Smooth muscle cell (in vitro differentiated cells): ENCODE measurements at regions not wholly inside any gene's neighbourhood (a gene's known extent, or its start where the extent isn't known, plus 50 kb on each side); places are given as distances from the start of the nearest gene placed in this dataset.

Experiments
- DNase-seq: peaks from one replicate; lab custom pipeline; 2025; ENCODE audit not compliant: unreplicated experiment; lab: John Stamatoyannopoulos, UW
- H2AFZ ChIP-seq: fragments of 200-600 bp; sonication (generic); 2 replicates; pipeline ENCODE4 v1.6.0; 2016; ENCODE audit warnings: antibody characterized with exemption, low read depth, mild to moderate bottlenecking
- H3F3A ChIP-seq: fragments of 200-600 bp; sonication (generic); 2 replicates; pipeline ENCODE4 v1.6.0; 2017; ENCODE audit warnings: antibody characterized with exemption, low read depth
- H3K27ac ChIP-seq: fragments of 200-600 bp; sonication (generic); 2 replicates; pipeline ENCODE4 v1.5.1; 2016; ENCODE audit warnings: low read depth, mild to moderate bottlenecking
- H3K27me3 ChIP-seq: fragments of 200-600 bp; sonication (generic); 2 replicates; pipeline ENCODE4 v1.6.1; 2016; ENCODE audit warnings: low read depth, mild to moderate bottlenecking
- H3K36me3 ChIP-seq: fragments of 200-600 bp; sonication (generic); 2 replicates; pipeline ENCODE4 v1.5.1; 2016; ENCODE audit warnings: low read depth
- H3K4me1 ChIP-seq: fragments of 200-600 bp; sonication (generic); 2 replicates; pipeline ENCODE4 v1.5.1; 2016; ENCODE audit warnings: low read depth
- H3K4me2 ChIP-seq: fragments of 200-600 bp; sonication (generic); 2 replicates; pipeline ENCODE4 v1.6.0; 2016; ENCODE audit warnings: mild to moderate bottlenecking
- H3K4me3 ChIP-seq: fragments of 200-600 bp; sonication (generic); 2 replicates; pipeline ENCODE4 v1.5.1; 2016; ENCODE audit warnings: mild to moderate bottlenecking
- H3K79me2 ChIP-seq: fragments of 200-600 bp; sonication (generic); 2 replicates; pipeline ENCODE4 v1.6.0; 2016; ENCODE audit warnings: low read depth, mild to moderate bottlenecking
- H3K9ac ChIP-seq: fragments of 200-600 bp; sonication (generic); 2 replicates; pipeline ENCODE4 v1.6.0; 2016; ENCODE audit warnings: low read depth
- H3K9me3 ChIP-seq: fragments of 200-600 bp; sonication (generic); replicated peaks from 2 replicates; pipeline ENCODE4 v1.5.1; 2016; ENCODE audit warnings: low read depth
- H4K20me1 ChIP-seq: fragments of 200-600 bp; sonication (generic); 2 replicates; pipeline ENCODE4 v1.6.0; 2016; ENCODE audit warnings: low read depth
- WGBS: methylation state at CpG from one replicate; pipeline ENCODE4 v1.1.7; 2016; ENCODE audit warnings: low lambda C conversion rate; 5-methylcytosine and 5-hydroxymethylcytosine counted together
- TF ChIP-seq, protein P1 (sequence below): fragments of 200-600 bp; sonication (generic); IDR thresholded peaks from 2 replicates; pipeline ENCODE4 v1.5.1; 2017; ENCODE audit warnings: borderline replicate concordance, mild to moderate bottlenecking, antibody characterized with exemption; ENCODE audit not compliant: insufficient read depth, poor library complexity, severe bottlenecking

DNA sequence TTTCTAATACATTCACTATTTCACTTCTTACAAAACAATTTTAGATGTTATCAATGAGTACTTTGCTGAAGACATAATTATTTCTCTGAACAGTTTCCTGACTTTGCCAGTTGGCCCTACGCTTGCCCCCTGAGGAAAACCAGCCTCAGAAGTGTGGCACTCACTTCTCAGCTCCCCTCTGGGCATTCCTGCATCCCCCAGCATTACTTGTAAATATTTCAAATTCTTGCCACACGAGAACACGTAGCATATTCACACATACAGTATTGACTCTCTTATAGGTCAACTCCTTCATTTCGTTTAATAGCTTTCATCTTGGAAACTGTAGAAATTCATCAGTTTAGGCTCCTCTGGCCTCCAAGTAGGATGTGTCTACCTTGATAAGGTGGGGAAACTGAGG is 65.2 kb downstream of the OTX2 start:
- TF ChIP-seq, protein P1, sequence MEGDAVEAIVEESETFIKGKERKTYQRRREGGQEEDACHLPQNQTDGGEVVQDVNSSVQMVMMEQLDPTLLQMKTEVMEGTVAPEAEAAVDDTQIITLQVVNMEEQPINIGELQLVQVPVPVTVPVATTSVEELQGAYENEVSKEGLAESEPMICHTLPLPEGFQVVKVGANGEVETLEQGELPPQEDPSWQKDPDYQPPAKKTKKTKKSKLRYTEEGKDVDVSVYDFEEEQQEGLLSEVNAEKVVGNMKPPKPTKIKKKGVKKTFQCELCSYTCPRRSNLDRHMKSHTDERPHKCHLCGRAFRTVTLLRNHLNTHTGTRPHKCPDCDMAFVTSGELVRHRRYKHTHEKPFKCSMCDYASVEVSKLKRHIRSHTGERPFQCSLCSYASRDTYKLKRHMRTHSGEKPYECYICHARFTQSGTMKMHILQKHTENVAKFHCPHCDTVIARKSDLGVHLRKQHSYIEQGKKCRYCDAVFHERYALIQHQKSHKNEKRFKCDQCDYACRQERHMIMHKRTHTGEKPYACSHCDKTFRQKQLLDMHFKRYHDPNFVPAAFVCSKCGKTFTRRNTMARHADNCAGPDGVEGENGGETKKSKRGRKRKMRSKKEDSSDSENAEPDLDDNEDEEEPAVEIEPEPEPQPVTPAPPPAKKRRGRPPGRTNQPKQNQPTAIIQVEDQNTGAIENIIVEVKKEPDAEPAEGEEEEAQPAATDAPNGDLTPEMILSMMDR: no peak
- Histone ChIP-seq H3K79me2 (no peaks in the 10 kb centered on the region), H3K9ac (no peak overlapping the region), H3K27me3 (peaks cover 5% of the 10 kb centered on the region), H3K9me3 (no peaks in the 10 kb centered on the region), H3K4me2 (no peak overlapping the region), H3K4me3 (no peak overlapping the region), H4K20me1 (no peaks in the 10 kb centered on the region), H3K4me1 (no peaks in the 10 kb centered on the region), H3K27ac (no peak overlapping the region), H3F3A (no peaks in the 10 kb centered on the region), H3K36me3 (no peaks in the 10 kb centered on the region), H2AFZ (no peak overlapping the region)
- WGBS: 53% methylated on average over 4 of the region's 4 CpGs
- DNase-seq: no peak

DNA sequence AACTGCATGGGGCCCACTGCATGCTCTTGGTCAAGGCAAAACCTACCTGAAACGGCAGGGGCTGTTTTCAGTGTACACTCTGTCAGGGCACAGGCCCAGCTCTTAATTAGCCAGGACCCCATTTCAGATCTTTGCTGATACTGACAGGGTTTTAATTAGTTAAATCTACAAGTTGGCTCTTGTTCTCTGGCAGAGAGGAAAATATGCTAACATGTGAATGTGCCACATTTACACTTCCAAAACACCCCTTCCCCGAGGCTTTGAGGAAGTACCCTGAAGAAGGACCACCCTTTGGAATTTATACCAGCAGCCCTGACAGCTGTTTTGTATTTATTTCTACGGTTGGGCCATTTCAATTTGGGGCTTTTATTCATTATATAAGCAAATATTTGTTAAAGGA is 66.3 kb downstream of the OTX2 start:
- H3K36me3 ChIP-seq: no peaks in the 10 kb centered on the region
- H3F3A ChIP-seq: no peaks in the 10 kb centered on the region
- no peaks in the 10 kb centered on the region for H3K4me1 ChIP-seq
- no peaks in the 10 kb centered on the region for H4K20me1 ChIP-seq
- no peak overlapping the region for H3K4me3 ChIP-seq
- DNase-seq: no peak
- no peak overlapping the region for H3K4me2 ChIP-seq
- no peaks in the 10 kb centered on the region for H3K9me3 ChIP-seq
- TF ChIP-seq, protein P1: no peak
- H3K27me3 ChIP-seq: no peaks in the 10 kb centered on the region
- H3K27ac ChIP-seq: no peak overlapping the region
- H2AFZ ChIP-seq: no peak overlapping the region
- H3K79me2 ChIP-seq: no peaks in the 10 kb centered on the region
- no peak overlapping the region for H3K9ac ChIP-seq
- 67% methylated on average over 3 of the region's 3 CpGs for WGBS

DNA sequence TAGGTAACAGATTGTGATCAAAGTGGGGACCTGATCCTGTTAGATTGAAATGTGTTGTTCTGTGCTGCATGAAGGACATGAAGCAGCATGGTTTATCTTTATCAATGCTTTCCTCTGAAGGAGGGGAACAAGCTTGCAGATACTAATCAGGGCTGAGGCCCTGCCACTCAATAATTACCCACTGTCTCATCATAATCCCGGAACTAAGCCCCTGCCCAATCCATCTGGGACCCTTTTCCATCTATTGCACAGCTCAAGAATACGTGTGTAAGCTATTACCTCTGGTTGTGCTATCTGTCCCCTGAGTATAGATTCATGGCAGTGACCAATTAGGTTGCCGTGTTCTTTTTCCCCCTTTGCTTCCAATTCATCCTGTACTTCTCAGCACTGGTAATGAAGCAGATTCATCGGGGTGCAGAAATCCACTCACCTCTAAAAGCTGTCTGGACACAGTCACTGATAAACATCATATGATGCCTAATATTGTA is 67.8 kb downstream of the OTX2 start:
- Histone ChIP-seq H3K27me3 (peaks cover 3% of the 10 kb centered on the region), H2AFZ (no peak overlapping the region), H4K20me1 (no peaks in the 10 kb centered on the region), H3K36me3 (no peaks in the 10 kb centered on the region), H3K4me2 (no peak overlapping the region), H3K4me3 (no peak overlapping the region), H3K27ac (no peak overlapping the region), H3K4me1 (no peaks in the 10 kb centered on the region), H3K9ac (no peak overlapping the region), H3F3A (no peaks in the 10 kb centered on the region), H3K9me3 (no peaks in the 10 kb centered on the region), H3K79me2 (no peaks in the 10 kb centered on the region)
- DNase-seq: no peak
- TF ChIP-seq, protein P1: no peak
- 86% methylated on average over 4 of the region's 4 CpGs for WGBS

DNA sequence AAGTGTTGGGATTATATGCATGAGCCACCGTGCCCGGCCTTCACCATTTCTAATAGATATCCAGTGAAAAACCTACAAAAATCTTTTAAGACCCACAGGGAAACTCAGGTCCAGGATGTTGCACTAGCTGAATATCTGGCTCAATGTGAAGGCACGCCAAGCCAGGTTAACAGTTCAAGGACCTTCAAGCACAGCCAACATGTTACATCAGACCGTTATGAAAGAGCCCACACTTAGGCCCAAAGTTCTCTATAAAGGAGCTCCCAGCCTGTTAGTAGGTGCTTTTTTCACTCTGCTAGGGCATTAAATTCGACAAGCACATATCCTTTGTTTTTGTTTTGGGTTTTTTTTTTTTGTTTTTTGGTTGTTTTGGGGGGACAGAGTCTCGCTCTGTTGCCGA is 69.0 kb downstream of the OTX2 start:
- Histone ChIP-seq H3K9ac (no peak overlapping the region), H3K4me1 (no peaks in the 10 kb centered on the region), H3K27ac (no peak overlapping the region), H4K20me1 (no peaks in the 10 kb centered on the region), H3K4me3 (no peak overlapping the region), H3K9me3 (no peaks in the 10 kb centered on the region), H3F3A (no peaks in the 10 kb centered on the region), H2AFZ (no peak overlapping the region), H3K36me3 (no peaks in the 10 kb centered on the region), H3K79me2 (no peaks in the 10 kb centered on the region), H3K27me3 (peaks cover 4% of the 10 kb centered on the region), H3K4me2 (no peak overlapping the region)
- WGBS: 97% methylated on average over 7 of the region's 7 CpGs
- no peak for DNase-seq
- TF ChIP-seq, protein P1: no peak
